NCI-H524 (cell line): ENCODE measurements at regions not wholly inside any gene's neighbourhood (a gene's known extent, or its start where the extent isn't known, plus 50 kb on each side); places are given as distances from the start of the nearest gene placed in this dataset.
A peak's percentile ranks its signal among the peaks of the same experiment; 100 is the strongest.
"Not testable (repeated sequence)": the region's sequence is repeated elsewhere in the genome, so short reads cannot be mapped to it uniquely, and the experiment has no call there.

Experiments
- DNase-seq, 2 experiments: peaks; one replicate each; lab custom pipeline; 2025; lab: John Stamatoyannopoulos, UW

GRCh38 chr14:30305346-30305745 is 253.6 kb upstream of the G2E3 start:
- no peak for DNase-seq

- no peak for DNase-seq
Measured at GRCh38 chr14:30309405-30309804, 249.6 kb upstream of the G2E3 start.

- DNase-seq: no peak
Measured at GRCh38 chr14:30312214-30312613, 246.7 kb upstream of the G2E3 start.

GRCh38 chr14:30317729-30318128 is 241.2 kb upstream of the G2E3 start:
- no peak for DNase-seq

- no peak for DNase-seq
Measured at GRCh38 chr14:30322819-30323218, 236.1 kb upstream of the G2E3 start.

GRCh38 chr14:30330033-30330432 is 228.9 kb upstream of the G2E3 start:
- no peak for DNase-seq

- DNase-seq: no peak
Measured at GRCh38 chr14:30330445-30330844, 228.5 kb upstream of the G2E3 start.

- DNase-seq: no peak
Measured at GRCh38 chr14:30331030-30331429, 227.9 kb upstream of the G2E3 start.

GRCh38 chr14:30332374-30332773 is 226.6 kb upstream of the G2E3 start:
- DNase-seq: no peak

GRCh38 chr14:30333934-30334333 is 225.0 kb upstream of the G2E3 start:
- DNase-seq: no peak

GRCh38 chr14:30337456-30337855 is 221.5 kb upstream of the G2E3 start:
- no peak for DNase-seq

GRCh38 chr14:30339311-30339901 is 219.6 kb upstream of the G2E3 start:
- DNase-seq: no peak

GRCh38 chr14:30340495-30340894 is 218.5 kb upstream of the G2E3 start:
- DNase-seq: no peak

- no peak for DNase-seq
Measured at GRCh38 chr14:30345511-30345910, 213.4 kb upstream of the G2E3 start.

- DNase-seq: no peak
Measured at GRCh38 chr14:30348445-30348844, 210.5 kb upstream of the G2E3 start.

GRCh38 chr14:30349520-30349919 is 209.4 kb upstream of the G2E3 start:
- peak; percentile 73 to 90 for DNase-seq

- DNase-seq: peak in 1 of 2 experiments; percentile 22
Measured at GRCh38 chr14:30354439-30354838, 204.5 kb upstream of the G2E3 start.

- DNase-seq: peak in 1 of 2 experiments; percentile 54
Measured at GRCh38 chr14:30355431-30355913, 203.5 kb upstream of the G2E3 start.

GRCh38 chr14:30356438-30357202 is 202.3 kb upstream of the G2E3 start:
- no peak for DNase-seq

GRCh38 chr14:30357791-30358190 is 201.2 kb upstream of the G2E3 start:
- DNase-seq: no peak

- DNase-seq: peak; percentile 36 to 76
Measured at GRCh38 chr14:30362369-30363218, 196.4 kb upstream of the G2E3 start.

GRCh38 chr14:30363219-30363880 is 195.6 kb upstream of the G2E3 start:
- not testable (repeated sequence) for DNase-seq
